ENCODE measurements at regions not wholly inside any gene's neighbourhood (a gene's known extent, or its start where the extent isn't known, plus 50 kb on each side); places are given as distances from the start of the nearest gene placed in this dataset.
"Not testable (repeated sequence)": the region's sequence is repeated elsewhere in the genome, so short reads cannot be mapped to it uniquely, and the experiment has no call there.

DNA sequence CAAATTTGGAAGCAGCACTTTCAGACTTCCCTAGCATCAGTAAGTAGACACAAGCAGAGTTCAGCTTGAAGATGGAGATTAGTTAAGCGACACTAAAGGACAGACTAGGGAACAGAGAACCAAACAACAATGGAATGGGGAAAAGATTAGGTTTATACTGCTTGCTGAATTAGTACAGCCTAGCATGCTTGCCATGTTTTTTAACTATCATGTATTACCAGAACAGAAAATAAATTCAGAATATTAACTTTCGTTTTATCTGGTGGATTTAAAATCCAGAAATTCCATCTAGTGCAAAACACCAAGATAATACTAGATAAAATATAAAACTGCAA lies 451.5 kb upstream of the SLC10A2 start:
- no peak for DNase-seq (ENCODE audit: low spot score)

DNA sequence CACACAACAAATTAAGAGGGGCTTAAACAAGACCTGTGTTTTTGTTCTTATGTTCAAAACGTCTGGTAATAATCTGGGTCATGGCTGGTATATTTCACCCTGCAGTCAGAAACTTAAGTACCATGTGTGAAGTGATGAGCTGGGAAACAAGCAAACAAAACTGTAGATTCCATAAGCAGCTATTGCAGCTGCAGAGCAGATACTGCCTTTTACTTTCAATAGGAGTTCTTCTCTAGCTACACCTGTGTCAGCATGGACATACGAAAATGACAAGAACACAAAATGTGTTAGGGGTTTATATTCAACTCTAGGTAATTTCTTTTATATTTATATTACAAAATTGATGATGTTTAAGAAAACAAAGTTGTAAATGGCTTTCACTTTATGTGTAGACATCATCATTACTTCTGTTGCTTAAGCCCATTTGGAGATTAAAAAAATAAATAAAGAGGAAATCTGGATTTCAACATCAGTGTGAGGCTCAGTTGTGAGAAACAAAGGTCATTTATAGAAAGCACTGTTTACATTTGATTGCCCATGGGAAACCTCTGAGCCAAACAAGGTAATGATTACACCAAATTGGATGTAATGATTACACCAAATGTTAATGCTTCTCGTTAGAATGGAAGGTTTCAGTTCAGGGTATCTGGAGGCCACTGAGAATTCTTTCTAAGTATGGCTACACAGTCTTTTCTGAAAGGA lies 451.0 kb upstream of the SLC10A2 start:
- DNase-seq (ENCODE audit: low spot score) = no peak

DNA sequence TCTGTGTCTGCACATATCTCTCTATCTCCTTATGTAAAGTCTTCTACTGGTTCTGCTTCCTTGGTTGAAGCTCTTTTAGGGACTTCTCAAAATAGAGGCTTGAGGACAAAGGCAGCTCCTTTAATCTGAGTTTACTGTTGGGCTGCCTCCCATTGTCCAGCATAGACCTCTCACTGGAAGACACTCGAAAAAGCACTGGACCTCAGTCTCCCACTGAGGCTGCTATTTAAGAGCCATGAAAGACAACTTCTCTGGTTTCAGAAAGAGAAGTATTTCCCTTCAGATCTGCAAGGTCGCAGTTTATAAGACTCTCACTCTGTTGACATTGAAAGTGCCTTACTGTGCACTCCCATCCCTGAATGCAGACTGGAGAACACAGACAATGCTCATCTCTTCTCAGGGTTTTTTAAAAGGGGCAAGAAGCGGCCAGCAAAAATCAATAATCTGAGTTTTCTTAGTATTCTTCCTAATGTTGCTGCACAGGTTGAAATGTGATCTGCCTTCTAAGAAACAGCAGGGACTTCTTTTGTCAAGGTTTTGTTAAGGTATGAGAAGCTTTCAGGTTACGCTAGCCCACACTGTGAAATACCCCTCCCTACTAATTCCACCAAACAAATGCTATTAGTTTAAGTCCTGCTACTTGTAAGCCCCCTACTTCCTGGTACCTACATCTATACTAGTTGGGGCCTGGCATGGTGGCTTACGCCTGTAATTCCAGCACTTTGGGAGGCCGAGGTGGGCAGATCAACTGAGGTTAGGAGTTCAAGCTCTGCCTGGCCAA lies 450.0 kb upstream of the SLC10A2 start:
- DNase-seq (ENCODE audit: low spot score) = no peak

DNA sequence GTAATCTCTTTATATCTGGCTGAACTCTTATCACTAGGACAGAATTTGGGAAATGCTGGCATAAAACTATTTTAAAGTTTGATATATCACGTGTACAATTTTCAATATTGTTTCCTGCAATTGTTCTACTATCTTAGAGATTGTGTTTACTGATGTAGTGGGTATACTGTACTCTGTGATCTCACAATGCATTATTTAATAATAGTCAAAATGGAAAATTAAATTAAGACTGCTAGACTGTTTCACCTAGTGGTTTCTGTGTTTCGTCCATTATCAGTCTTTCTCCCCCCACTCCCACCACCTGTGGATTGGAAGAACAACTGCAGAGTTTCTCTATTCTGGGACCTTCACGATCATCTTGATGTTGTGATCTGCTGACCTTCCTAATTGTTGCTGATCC lies 449.2 kb upstream of the SLC10A2 start:
- DNase-seq (ENCODE audit: low spot score) = no peak

DNA sequence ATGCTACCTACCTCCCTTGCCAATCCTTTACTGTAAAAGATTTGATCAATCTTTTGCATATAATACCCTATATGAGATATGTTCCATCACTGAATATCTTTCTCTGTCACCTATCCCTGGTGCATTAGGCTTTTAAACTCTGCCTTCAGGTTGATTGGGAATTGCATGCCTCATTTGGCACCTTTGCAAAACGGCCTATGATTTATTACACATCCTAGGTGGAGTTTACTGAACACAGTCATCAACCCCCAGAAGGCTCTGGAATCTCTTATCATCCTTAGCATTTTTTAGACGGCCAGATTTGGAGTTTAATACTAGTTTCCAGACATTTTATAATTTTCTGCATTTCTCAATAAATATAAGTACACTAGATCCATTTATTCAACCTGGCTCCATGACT lies 448.4 kb upstream of the SLC10A2 start:
- no peak for DNase-seq (ENCODE audit: low spot score)

DNA sequence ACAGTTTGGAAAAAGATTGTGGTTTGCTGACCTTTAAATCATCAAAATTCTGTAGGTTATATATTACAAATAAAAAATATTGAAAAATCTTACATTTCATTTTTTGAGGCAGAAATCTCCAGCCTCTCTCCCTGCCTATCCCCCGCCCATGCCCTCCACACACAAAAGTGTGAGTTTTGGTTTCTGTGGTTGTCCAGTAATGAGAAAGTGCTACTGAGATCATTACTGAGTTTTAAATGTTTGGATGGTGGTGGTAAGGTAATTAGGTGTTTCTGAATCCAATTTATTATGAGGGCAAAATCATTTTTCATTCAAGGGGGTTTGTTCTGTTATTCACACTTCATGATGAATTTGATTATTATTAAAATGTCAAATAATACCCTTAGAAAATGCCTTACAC lies 448.0 kb upstream of the SLC10A2 start:
- no peak for DNase-seq (ENCODE audit: low spot score)

DNA sequence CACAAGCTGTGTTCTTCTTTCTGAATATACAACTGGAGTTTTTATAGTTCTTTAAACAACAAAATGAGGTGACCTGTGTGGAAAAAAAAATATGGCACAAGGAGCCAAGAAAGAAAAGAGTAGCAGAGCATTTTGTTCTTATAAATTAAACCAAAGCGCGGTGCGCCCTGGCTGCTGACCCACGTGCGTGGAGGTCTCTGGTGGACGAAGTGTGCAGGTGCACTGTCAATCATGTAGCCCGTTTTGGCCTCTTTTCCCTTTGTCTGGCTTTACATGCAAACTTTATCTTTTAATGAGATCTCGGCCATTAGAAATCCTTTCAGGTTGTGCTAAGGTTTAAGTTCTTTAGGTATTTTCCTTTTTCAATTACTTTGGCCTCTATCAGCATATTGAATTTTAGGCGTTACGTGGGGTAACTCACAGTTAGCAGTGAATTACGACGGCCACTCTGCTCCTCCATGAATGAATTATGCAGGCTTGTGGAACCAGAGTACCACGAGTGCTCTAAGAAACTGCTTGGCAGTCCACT lies 443.9 kb upstream of the SLC10A2 start:
- DNase-seq (ENCODE audit: low spot score) = no peak

DNA sequence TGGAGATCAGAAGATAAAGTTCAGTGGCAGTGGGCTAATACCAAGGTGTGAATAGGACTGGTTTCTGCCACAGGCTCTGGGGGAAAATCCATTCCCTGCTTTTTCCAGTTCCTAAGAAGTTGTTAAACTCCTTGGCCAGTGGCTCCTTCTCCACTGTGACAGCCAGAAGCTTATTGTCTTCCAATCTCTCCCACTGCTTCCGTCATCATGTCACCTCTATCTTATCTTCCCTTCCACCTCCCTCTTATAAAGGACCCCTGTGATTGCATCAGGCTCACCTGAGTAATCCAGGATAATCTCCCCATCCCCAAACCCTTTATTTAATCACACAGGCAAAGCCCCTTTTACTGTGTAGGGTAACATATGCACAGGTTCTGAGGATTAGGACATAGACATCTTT lies 431.2 kb upstream of the SLC10A2 start:
- DNase-seq (ENCODE audit: low spot score) = no peak

DNA sequence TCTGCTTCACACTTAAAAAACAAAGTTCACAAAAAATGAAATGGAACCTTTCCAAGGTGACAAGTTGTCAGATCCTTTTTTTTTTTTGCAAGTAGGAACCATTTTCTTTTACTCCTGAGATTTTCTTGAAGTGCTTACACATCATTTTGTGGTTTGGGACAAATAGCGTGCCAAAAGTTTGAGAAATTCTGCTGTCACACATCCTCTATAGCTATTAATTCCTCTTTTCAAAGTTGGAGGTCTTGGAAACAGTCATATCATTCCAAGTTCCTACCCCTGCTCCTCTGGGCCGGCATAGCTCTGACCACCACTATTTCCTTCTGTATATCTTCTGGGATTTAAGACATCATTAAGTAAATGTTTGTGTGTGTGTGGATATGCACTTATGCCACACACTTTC lies 421.6 kb upstream of the SLC10A2 start:
- no peak for DNase-seq (ENCODE audit: low spot score)

DNA sequence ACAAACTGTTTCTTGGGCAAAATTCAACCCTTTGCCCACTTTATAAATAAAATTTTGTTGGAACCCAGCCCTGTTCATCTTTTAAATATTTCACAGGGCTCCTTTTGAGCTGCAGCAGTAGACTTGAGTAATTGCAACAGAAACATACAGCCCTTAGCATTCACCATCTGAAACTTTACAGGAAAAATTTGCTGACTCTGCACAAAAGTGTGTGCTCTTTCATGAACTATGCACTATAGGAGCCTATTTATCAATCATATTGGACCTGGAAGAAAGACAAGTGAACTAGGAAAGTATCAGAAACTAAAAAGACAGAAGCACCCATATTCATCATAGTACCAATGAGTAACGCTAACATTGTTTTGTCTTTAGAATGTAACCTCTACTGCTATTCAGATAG lies 406.9 kb upstream of the SLC10A2 start:
- DNase-seq (ENCODE audit: low spot score) = no peak

DNA sequence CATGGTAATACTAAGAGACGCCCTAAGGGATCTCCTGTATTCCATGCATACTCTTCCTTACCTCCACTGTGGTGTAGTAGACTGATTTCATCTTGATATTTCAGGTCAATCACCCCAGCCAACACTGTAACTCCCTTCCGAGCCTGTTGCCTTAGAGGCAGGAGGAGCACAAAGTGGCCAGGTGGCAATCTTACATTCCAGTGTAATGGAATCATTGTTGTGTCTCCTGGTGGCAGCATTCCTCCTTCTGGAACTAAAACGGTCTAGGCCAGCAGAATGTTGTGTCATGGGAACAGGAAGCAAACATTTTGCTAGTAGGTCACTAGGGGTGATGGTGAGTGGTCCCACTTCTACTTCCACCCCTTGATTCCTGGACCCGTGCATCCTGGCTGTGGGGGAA lies 405.7 kb upstream of the SLC10A2 start:
- DNase-seq (ENCODE audit: low spot score) = no peak

DNA sequence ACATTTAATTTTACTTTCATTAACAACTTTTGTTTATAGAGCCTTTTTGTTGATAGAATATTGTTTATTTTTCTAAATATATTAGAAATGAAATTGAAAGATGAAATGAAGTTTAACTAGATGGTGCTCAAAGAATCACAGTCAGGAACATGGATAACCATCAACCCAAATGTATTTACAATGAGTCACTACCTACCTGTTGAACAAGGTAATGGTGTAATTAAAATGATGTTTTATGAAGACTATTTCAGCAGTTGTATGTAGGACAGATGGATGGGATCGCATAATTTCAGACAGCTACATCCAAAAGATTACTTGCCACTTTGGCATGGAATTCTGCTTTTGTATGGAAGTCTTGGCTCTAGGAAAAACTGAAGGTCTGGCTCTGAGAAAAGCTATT lies 403.6 kb upstream of the SLC10A2 start:
- no peak for DNase-seq (ENCODE audit: low spot score)

DNA sequence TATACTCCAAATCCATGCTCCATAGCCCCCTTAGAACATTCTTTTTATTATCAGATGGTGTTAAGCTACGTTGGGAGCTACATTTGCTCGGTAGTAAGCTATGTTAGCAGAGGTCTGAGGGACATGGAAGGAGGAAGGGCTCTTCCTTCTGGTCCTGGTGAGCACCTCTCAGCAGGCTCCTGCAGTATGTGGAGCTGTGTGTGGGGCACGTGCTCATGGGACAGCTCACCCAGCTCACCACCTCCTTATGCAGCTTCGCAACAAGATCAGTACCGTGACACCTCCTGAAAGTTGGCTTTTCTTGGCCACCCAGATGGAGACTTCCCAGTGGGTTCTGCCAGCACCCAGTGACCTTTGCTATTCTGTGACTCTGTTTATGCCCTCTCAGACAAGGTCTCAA lies 400.5 kb upstream of the SLC10A2 start:
- no peak for DNase-seq (ENCODE audit: low spot score)

DNA sequence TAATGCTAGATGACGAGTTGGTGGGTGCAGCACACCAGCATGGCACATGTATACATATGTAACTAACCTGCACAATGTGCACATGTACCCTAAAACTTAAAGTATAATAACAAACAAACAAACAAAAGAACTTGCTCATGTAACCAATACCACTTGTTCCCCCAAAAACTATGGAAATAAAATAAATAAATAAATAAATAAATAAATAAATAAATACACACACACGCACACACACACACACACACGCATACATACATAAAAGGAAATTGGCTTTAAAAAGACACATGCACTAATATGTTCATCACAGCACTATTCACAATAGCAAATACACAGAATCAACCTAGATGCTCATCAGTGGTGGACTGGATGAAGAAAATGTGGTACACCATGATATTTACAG lies 394.0 kb upstream of the SLC10A2 start:
- DNase-seq (ENCODE audit: low spot score) = not testable (repeated sequence)

DNA sequence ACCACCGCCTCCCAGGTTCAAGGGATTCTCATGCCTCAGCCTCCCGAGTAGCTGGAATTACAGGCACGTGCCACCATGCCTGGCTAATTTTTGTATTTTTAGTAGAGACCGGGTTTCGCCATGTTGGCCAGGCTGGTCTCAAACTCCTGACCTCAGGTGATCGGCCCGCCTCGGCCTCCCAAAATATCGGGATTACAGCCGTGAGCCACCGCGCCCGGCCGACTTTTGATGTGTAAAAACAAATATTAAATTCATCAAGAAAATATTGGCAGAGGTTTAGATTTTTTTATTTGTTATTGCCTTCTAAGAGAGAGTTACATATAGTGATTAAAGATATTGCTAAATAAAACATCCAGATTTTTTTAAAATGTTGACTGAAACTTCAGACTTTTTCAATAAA lies 390.8 kb upstream of the SLC10A2 start:
- DNase-seq (ENCODE audit: low spot score) = not testable (repeated sequence)

DNA sequence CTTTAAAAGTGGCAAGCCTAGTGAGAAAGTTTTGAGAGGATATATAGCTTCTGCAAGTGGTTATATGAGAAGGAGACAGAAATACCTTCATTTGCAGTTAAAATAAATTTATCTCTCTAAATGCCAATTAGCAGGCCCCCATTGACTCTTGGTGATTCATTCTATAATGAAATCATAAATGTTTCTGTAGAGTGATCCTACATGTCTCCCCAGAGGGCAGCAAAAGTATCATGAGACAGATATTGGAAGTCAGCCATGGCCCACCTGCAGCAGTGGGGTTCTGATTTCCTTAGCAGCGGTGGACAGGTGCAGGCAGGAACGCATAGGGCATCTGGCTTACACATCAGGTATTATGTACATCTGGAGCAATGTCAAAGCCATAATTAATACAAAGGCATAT lies 385.4 kb upstream of the SLC10A2 start:
- no peak for DNase-seq (ENCODE audit: low spot score)

DNA sequence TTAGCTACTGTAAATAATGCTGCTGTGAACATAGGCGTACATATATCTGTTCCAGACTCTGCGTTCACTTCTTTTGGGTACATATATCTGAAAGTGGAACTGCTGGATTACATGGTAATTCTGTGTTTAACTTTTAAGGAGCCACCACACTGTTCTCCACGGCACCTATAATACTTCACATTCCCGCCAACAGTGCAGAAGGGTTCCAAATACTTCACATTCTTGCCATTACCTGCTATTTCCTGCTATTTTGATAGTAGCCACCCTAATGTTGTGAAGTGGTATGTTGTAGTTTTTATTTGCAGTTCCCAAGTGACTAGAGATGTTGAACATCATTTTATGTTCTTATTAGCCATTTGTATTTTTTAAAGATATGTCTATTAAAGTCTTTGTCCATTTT lies 377.4 kb upstream of the SLC10A2 start:
- no peak for DNase-seq (ENCODE audit: low spot score)

DNA sequence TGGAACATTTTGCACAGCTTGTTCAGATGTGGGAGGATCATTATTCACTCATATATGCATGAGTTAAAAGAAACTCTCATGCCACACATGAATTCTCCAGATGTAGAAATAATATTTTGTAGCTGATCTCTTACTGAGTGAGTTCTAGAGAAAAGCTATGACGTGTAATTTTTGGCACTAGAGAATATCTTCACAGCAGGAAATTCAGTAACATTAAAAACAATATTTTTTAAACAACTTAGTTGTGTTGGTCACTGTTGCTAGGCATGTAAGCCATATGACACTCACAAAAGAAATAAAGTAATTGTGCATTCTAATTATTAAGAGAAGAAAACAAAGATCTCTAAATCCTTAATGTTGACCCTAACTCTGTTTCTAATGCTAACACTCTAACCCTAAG lies 371.4 kb upstream of the SLC10A2 start:
- no peak for DNase-seq (ENCODE audit: low spot score)

DNA sequence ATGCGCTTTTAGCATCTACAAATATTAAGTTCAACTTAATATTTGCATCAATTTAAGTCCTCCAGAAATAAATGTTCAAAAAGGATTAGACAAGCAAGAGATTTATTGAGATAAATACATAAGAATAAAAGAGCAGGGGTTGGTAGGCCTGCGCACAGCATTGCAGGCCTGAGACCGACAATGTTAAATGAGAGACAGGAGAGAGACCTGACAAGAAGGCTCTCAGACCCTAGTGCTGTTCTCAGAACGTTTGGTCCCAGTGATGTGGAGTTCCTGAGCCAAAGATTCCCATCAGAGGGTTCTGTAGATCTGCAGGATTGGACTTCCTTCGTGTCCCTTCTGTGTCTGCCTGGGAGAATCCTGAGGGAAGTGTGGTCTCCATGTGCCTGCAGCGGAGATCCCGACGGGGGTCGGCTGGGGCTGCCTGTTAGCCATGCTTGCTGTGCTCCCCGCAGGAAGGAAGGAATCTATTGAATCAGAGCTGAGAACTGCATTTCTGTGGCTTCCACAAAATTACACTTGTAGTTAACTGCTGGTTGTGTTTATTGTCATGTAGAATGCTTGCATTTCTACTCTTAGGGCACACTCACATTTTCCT lies 369.9 kb upstream of the SLC10A2 start:
- DNase-seq (ENCODE audit: low spot score) = no peak

DNA sequence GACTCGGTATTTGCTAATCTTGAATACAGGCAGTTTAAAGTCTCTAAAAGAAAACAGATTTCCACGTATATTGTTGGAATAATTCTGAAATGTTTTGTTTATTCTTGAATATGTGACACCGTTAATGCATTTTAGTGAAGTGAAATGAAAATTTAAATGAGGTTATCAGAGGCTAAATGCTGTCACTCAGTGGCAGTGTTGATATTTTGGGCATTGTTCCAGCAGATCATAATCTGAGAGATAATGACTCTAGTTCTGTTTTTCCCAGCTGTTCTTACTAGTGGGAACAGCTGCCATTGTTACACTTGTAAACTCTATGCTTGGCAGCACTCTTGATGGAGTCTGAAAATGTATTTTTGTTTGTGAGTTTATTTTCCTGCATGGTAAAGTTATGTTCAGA lies 365.6 kb upstream of the SLC10A2 start:
- no peak for DNase-seq (ENCODE audit: low spot score)

DNA sequence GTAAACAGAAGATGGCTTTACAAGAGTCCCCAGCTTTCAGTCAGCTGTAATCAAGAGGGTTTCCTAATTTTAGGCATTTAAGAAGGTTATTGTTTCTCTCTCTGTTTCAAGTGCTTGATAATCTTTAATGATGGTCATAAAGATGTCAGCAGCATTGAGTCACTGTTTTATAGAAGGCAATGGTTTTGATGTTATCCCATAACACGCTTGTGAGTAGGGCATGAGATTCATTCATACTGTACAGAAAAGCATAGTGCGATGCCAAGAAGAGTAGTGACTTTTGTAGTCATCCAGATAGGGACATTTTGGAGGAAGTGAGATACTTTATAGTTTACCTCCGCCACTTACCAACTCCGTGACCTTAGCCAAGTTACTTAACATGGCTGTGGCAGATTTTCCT lies 364.2 kb upstream of the SLC10A2 start:
- DNase-seq (ENCODE audit: low spot score) = no peak

DNA sequence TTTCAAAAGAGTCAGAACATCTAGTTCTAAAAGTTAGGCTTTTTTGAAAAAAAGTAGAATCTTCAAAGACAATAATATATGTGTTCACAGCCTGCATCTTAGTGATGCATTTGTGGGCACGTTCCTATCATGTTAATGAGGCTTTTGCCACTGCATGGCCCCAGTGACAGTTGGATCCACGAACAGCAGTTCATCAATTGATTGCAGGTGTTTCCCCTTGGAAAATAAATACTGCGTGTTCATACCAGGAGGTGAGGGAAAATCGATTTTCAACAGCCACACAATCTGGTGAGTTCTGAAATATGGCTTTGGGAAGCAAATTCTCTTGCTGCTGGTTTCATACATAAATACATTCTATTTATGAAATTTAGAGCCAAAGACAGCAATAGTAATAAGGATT lies 343.8 kb upstream of the SLC10A2 start:
- DNase-seq (ENCODE audit: low spot score) = no peak

DNA sequence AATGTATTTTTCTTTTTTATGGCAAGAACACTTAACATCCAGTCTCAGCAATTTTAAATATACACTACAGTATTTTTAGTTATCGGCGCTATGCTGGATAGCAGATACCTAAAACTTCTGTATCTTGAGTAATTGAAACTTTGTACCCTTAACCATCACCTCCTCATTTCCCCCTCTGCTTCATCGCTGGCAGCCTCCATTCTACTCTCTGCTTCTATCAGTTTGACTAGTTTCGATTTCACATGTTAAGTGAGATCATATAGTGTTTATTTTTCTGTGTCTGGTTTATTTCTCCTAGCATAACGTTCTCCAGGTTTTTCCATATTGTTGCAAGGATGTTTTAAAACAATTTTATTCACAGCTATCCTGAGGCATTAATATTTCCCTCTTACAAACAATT lies 340.8 kb upstream of the SLC10A2 start:
- no peak for DNase-seq (ENCODE audit: low spot score)
